Neural progenitor cell (in vitro differentiated cells): ENCODE measurements at regions not wholly inside any gene's neighbourhood (a gene's known extent, or its start where the extent isn't known, plus 50 kb on each side); places are given as distances from the start of the nearest gene placed in this dataset.

Experiments
- DNase-seq: peaks from one replicate; pipeline ENCODE4 v3.0.0-alpha.2; 2016; ENCODE audit warnings: low spot score
- H2AFZ ChIP-seq: fragments of 200-600 bp; sonication (generic); replicated peaks from 2 replicates; pipeline ENCODE4 v1.6.1; 2016; ENCODE audit warnings: antibody characterized with exemption
- H3F3A ChIP-seq: fragments of 200-600 bp; sonication (generic); 2 replicates; pipeline ENCODE4 v1.6.1; 2016; ENCODE audit warnings: antibody characterized with exemption, low read depth
- H3K27ac ChIP-seq: fragments of 200-600 bp; sonication (generic); 2 replicates; pipeline ENCODE4 v1.5.1; 2016; ENCODE audit warnings: mild to moderate bottlenecking
- H3K27me3 ChIP-seq: fragments of 200-600 bp; sonication (generic); 2 replicates; pipeline ENCODE4 v1.6.1; 2016; ENCODE audit warnings: mild to moderate bottlenecking, moderate library complexity
- H3K36me3 ChIP-seq: fragments of 200-600 bp; sonication (generic); 2 replicates; pipeline ENCODE4 v1.5.1; 2016
- H3K4me1 ChIP-seq: fragments of 200-600 bp; sonication (generic); 2 replicates; pipeline ENCODE4 v1.6.1; 2016; ENCODE audit warnings: mixed run types
- H3K4me2 ChIP-seq: fragments of 200-600 bp; sonication (generic); 2 replicates; pipeline ENCODE4 v1.6.1; 2016
- H3K4me3 ChIP-seq: fragments of 200-600 bp; sonication (generic); 2 replicates; pipeline ENCODE4 v1.5.1; 2016
- H3K79me2 ChIP-seq: fragments of 200-600 bp; sonication (generic); 2 replicates; pipeline ENCODE4 v1.6.1; 2016; ENCODE audit warnings: low read depth
- H3K9ac ChIP-seq: fragments of 200-600 bp; sonication (generic); 2 replicates; pipeline ENCODE4 v1.6.1; 2016
- H3K9me3 ChIP-seq: fragments of 200-600 bp; sonication (generic); 2 replicates; pipeline ENCODE4 v1.5.1; 2016; ENCODE audit warnings: low read depth
- H4K20me1 ChIP-seq: fragments of 200-600 bp; sonication (generic); 2 replicates; pipeline ENCODE4 v1.6.1; 2016; ENCODE audit warnings: low read depth
- H3K27ac Mint-ChIP-seq: 3 replicates; pipeline ENCODE4 v1.8.0; 2021; ENCODE audit warnings: mixed read lengths
- H3K27me3 Mint-ChIP-seq: 2 replicates; pipeline ENCODE4 v1.8.0; 2022; ENCODE audit warnings: low read depth, mild to moderate bottlenecking, inconsistent platforms, moderate library complexity, mixed read lengths; ENCODE audit not compliant: insufficient read depth
- H3K36me3 Mint-ChIP-seq: 3 replicates; pipeline ENCODE4 v1.8.0; 2021; ENCODE audit warnings: mixed read lengths
- H3K4me1 Mint-ChIP-seq: 3 replicates; pipeline ENCODE4 v1.8.0; 2021; ENCODE audit warnings: mixed read lengths
- H3K4me3 Mint-ChIP-seq: 3 replicates; pipeline ENCODE4 v1.8.0; 2021; ENCODE audit warnings: mild to moderate bottlenecking, moderate library complexity, mixed read lengths
- H3K9me3 Mint-ChIP-seq: 3 replicates; pipeline ENCODE4 v1.8.0; 2020; ENCODE audit warnings: mixed read lengths
- CTCF ChIP-seq: fragments of 200-600 bp; sonication (generic); IDR thresholded peaks from 2 replicates; pipeline ENCODE4 v1.5.1; 2017; ENCODE audit warnings: antibody characterized with exemption, mild to moderate bottlenecking
- EZH2 ChIP-seq: fragments of 200-600 bp; sonication (generic); IDR thresholded peaks from 2 replicates; pipeline ENCODE4 v1.6.1; 2017; ENCODE audit warnings: antibody characterized with exemption, mild to moderate bottlenecking, moderate library complexity
- EZH2phosphoT487 ChIP-seq: fragments of 200-600 bp; sonication (generic); IDR thresholded peaks from 2 replicates; pipeline ENCODE4 v1.6.1; 2017; ENCODE audit warnings: antibody characterized with exemption

GRCh38 chr16:60932600-60932999 lies 1103.6 kb downstream of the CDH8 start:
- no peaks in the 10 kb centered on the region for H4K20me1 ChIP-seq
- TF ChIP-seq EZH2phosphoT487 (no peak), EZH2 (no peak), CTCF (no peak)
- H3K27me3 Mint-ChIP-seq: no peaks in the 10 kb centered on the region
- H3K9ac ChIP-seq: no peak overlapping the region
- no peaks in the 10 kb centered on the region for H3K27me3 ChIP-seq
- no peaks in the 10 kb centered on the region for H3K9me3 Mint-ChIP-seq
- no peaks in the 10 kb centered on the region for H3F3A ChIP-seq
- H3K27ac ChIP-seq: no peak overlapping the region
- H3K36me3 ChIP-seq: no peaks in the 10 kb centered on the region
- H3K79me2 ChIP-seq: no peaks in the 10 kb centered on the region
- no peaks in the 10 kb centered on the region for H3K4me1 ChIP-seq
- H3K36me3 Mint-ChIP-seq: no peaks in the 10 kb centered on the region
- no peak overlapping the region for H3K4me3 Mint-ChIP-seq
- H3K4me1 Mint-ChIP-seq: peaks cover 9% of the 10 kb centered on the region
- H3K4me3 ChIP-seq: no peak overlapping the region
- no peaks in the 10 kb centered on the region for H3K9me3 ChIP-seq
- no peak overlapping the region for H2AFZ ChIP-seq
- no peak overlapping the region for H3K27ac Mint-ChIP-seq
- DNase-seq: no peak
- H3K4me2 ChIP-seq: no peak overlapping the region

- TF ChIP-seq CTCF (no peak), EZH2 (no peak), EZH2phosphoT487 (no peak)
- peak overlapping the region; percentile 2 for H3K27ac Mint-ChIP-seq
Observed at GRCh38 chr16:60930291-60930690, 1105.9 kb downstream of the CDH8 start.

GRCh38 chr16:60922920-60923319 lies 1113.3 kb downstream of the CDH8 start:
- Histone ChIP-seq H3K4me1 (no peaks in the 10 kb centered on the region), H3K4me3 (no peak overlapping the region), H3K36me3 (no peaks in the 10 kb centered on the region), H3K79me2 (no peaks in the 10 kb centered on the region), H2AFZ (no peak overlapping the region), H3K9ac (no peak overlapping the region), H3K4me2 (no peak overlapping the region), H3K9me3 (no peaks in the 10 kb centered on the region), H3K27ac (no peak overlapping the region), H3F3A (no peaks in the 10 kb centered on the region), H3K27me3 (no peaks in the 10 kb centered on the region), H4K20me1 (no peaks in the 10 kb centered on the region)
- no peak for TF ChIP-seq EZH2
- no peak for TF ChIP-seq EZH2phosphoT487
- TF ChIP-seq CTCF: no peak
- no peaks in the 10 kb centered on the region for H3K4me1 Mint-ChIP-seq
- no peaks in the 10 kb centered on the region for H3K36me3 Mint-ChIP-seq
- H3K27ac Mint-ChIP-seq: no peak overlapping the region
- H3K27me3 Mint-ChIP-seq: no peaks in the 10 kb centered on the region
- no peaks in the 10 kb centered on the region for H3K9me3 Mint-ChIP-seq
- DNase-seq: no peak
- H3K4me3 Mint-ChIP-seq: no peak overlapping the region

More at GRCh38 chr16:60930291-60930690, 1105.9 kb downstream of the CDH8 start:
- H3K27me3 Mint-ChIP-seq: no peaks in the 10 kb centered on the region
- H3F3A ChIP-seq: no peaks in the 10 kb centered on the region
- peaks cover 9% of the 10 kb centered on the region for H3K4me1 Mint-ChIP-seq
- no peak overlapping the region for H2AFZ ChIP-seq
- no peaks in the 10 kb centered on the region for H3K36me3 Mint-ChIP-seq
- no peak overlapping the region for H3K27ac ChIP-seq
- no peak overlapping the region for H3K4me3 Mint-ChIP-seq
- H3K4me2 ChIP-seq: no peak overlapping the region
- no peaks in the 10 kb centered on the region for H3K9me3 Mint-ChIP-seq
- no peak for DNase-seq
- no peaks in the 10 kb centered on the region for H3K79me2 ChIP-seq
- no peak overlapping the region for H3K4me3 ChIP-seq
- H3K36me3 ChIP-seq: no peaks in the 10 kb centered on the region
- no peak overlapping the region for H3K9ac ChIP-seq
- no peaks in the 10 kb centered on the region for H3K4me1 ChIP-seq
- H4K20me1 ChIP-seq: no peaks in the 10 kb centered on the region
- no peaks in the 10 kb centered on the region for H3K9me3 ChIP-seq
- H3K27me3 ChIP-seq: no peaks in the 10 kb centered on the region
